Activated naive CD8-positive, alpha-beta T cell treated with anti-CD3 and anti-CD28 coated beads for 36 hours (primary cell): ENCODE measurements at regions not wholly inside any gene's neighbourhood (a gene's known extent, or its start where the extent isn't known, plus 50 kb on each side); places are given as distances from the start of the nearest gene placed in this dataset.

Experiments
- DNase-seq: peaks from one replicate; pipeline ENCODE4 v3.0.0; 2021
- H3K27ac Mint-ChIP-seq: one replicate; pipeline ENCODE4 v1.8.0; 2022; ENCODE audit warnings: mild to moderate bottlenecking, moderate library complexity, mixed read lengths
- H3K27me3 Mint-ChIP-seq: one replicate; pipeline ENCODE4 v1.8.0; 2022; ENCODE audit warnings: mild to moderate bottlenecking, mixed read lengths
- H3K36me3 Mint-ChIP-seq: one replicate; pipeline ENCODE4 v1.8.0; 2021; ENCODE audit warnings: mild to moderate bottlenecking, mixed read lengths
- H3K4me1 Mint-ChIP-seq: one replicate; pipeline ENCODE4 v1.8.0; 2021; ENCODE audit warnings: mixed read lengths
- H3K4me3 Mint-ChIP-seq: one replicate; pipeline ENCODE4 v1.8.0; 2022; ENCODE audit warnings: mild to moderate bottlenecking, moderate library complexity, mixed read lengths
- H3K9me3 Mint-ChIP-seq: one replicate; pipeline ENCODE4 v1.8.0; 2022; ENCODE audit warnings: mixed read lengths

- no peaks in the 10 kb centered on the region for H3K27me3 Mint-ChIP-seq
- H3K9me3 Mint-ChIP-seq = no peaks in the 10 kb centered on the region
- DNase-seq = no peak
- no peak overlapping the region for H3K27ac Mint-ChIP-seq
- no peaks in the 10 kb centered on the region for H3K36me3 Mint-ChIP-seq
- H3K4me1 Mint-ChIP-seq = no peaks in the 10 kb centered on the region
- no peak overlapping the region for H3K4me3 Mint-ChIP-seq
These were observed 1589.1 kb upstream of the ZEB2 start for GRCh38 chr2:146108993-146109392.

GRCh38 chr2:146094185-146094584 is 1574.3 kb upstream of the ZEB2 start:
- Mint-ChIP-seq H3K36me3 (no peaks in the 10 kb centered on the region), H3K27me3 (no peaks in the 10 kb centered on the region), H3K27ac (no peak overlapping the region), H3K9me3 (peaks cover 11% of the 10 kb centered on the region), H3K4me1 (no peaks in the 10 kb centered on the region), H3K4me3 (no peak overlapping the region)
- DNase-seq = no peak

- no peaks in the 10 kb centered on the region for H3K36me3 Mint-ChIP-seq
- no peak overlapping the region for H3K27ac Mint-ChIP-seq
- no peaks in the 10 kb centered on the region for H3K4me1 Mint-ChIP-seq
- H3K4me3 Mint-ChIP-seq = no peak overlapping the region
- peaks cover 2% of the 10 kb centered on the region for H3K9me3 Mint-ChIP-seq
- no peak for DNase-seq
- H3K27me3 Mint-ChIP-seq = no peaks in the 10 kb centered on the region
These were observed 1561.5 kb upstream of the ZEB2 start for GRCh38 chr2:146081459-146081858.

- no peak overlapping the region for H3K4me3 Mint-ChIP-seq
- H3K4me1 Mint-ChIP-seq = no peaks in the 10 kb centered on the region
- H3K27ac Mint-ChIP-seq = no peak overlapping the region
- H3K36me3 Mint-ChIP-seq = no peaks in the 10 kb centered on the region
- H3K9me3 Mint-ChIP-seq = peaks cover 2% of the 10 kb centered on the region
- H3K27me3 Mint-ChIP-seq = no peaks in the 10 kb centered on the region
- no peak for DNase-seq
These were observed 1561.0 kb upstream of the ZEB2 start for GRCh38 chr2:146080925-146081324.

- Mint-ChIP-seq H3K9me3 (peaks cover 6% of the 10 kb centered on the region), H3K4me3 (no peak overlapping the region), H3K27me3 (no peaks in the 10 kb centered on the region), H3K36me3 (no peaks in the 10 kb centered on the region), H3K27ac (no peak overlapping the region), H3K4me1 (no peaks in the 10 kb centered on the region)
- DNase-seq = no peak
These were observed 1559.3 kb upstream of the ZEB2 start for GRCh38 chr2:146079216-146079615.

GRCh38 chr2:146077156-146077555 is 1557.2 kb upstream of the ZEB2 start:
- H3K4me3 Mint-ChIP-seq = no peak overlapping the region
- no peak for DNase-seq
- H3K27me3 Mint-ChIP-seq = no peaks in the 10 kb centered on the region
- no peaks in the 10 kb centered on the region for H3K36me3 Mint-ChIP-seq
- H3K9me3 Mint-ChIP-seq = peaks cover 7% of the 10 kb centered on the region
- H3K27ac Mint-ChIP-seq = no peak overlapping the region
- no peaks in the 10 kb centered on the region for H3K4me1 Mint-ChIP-seq

- Mint-ChIP-seq H3K4me1 (no peaks in the 10 kb centered on the region), H3K27ac (no peak overlapping the region), H3K36me3 (no peaks in the 10 kb centered on the region), H3K9me3 (peaks cover 4% of the 10 kb centered on the region), H3K4me3 (no peak overlapping the region), H3K27me3 (no peaks in the 10 kb centered on the region)
- DNase-seq = no peak
These were observed 1548.1 kb upstream of the ZEB2 start for GRCh38 chr2:146068051-146068450.

- Mint-ChIP-seq H3K36me3 (no peaks in the 10 kb centered on the region), H3K4me1 (no peaks in the 10 kb centered on the region), H3K4me3 (no peak overlapping the region), H3K9me3 (no peaks in the 10 kb centered on the region), H3K27ac (no peak overlapping the region), H3K27me3 (no peaks in the 10 kb centered on the region)
- DNase-seq = no peak
These were observed 1528.2 kb upstream of the ZEB2 start for GRCh38 chr2:146048141-146048540.

GRCh38 chr2:146041274-146041910 is 1521.5 kb upstream of the ZEB2 start:
- DNase-seq = no peak
- no peak overlapping the region for H3K27ac Mint-ChIP-seq
- H3K4me1 Mint-ChIP-seq = no peaks in the 10 kb centered on the region
- H3K36me3 Mint-ChIP-seq = no peaks in the 10 kb centered on the region
- H3K27me3 Mint-ChIP-seq = no peaks in the 10 kb centered on the region
- peaks cover 1% of the 10 kb centered on the region for H3K9me3 Mint-ChIP-seq
- H3K4me3 Mint-ChIP-seq = no peak overlapping the region

GRCh38 chr2:146040051-146040450 is 1520.1 kb upstream of the ZEB2 start:
- H3K9me3 Mint-ChIP-seq = peaks cover 1% of the 10 kb centered on the region
- no peak for DNase-seq
- no peaks in the 10 kb centered on the region for H3K36me3 Mint-ChIP-seq
- no peaks in the 10 kb centered on the region for H3K4me1 Mint-ChIP-seq
- H3K27ac Mint-ChIP-seq = no peak overlapping the region
- H3K27me3 Mint-ChIP-seq = no peaks in the 10 kb centered on the region
- no peak overlapping the region for H3K4me3 Mint-ChIP-seq

GRCh38 chr2:146038014-146038413 is 1518.1 kb upstream of the ZEB2 start:
- H3K9me3 Mint-ChIP-seq = peaks cover 1% of the 10 kb centered on the region
- no peaks in the 10 kb centered on the region for H3K27me3 Mint-ChIP-seq
- H3K4me1 Mint-ChIP-seq = no peaks in the 10 kb centered on the region
- no peak for DNase-seq
- H3K36me3 Mint-ChIP-seq = no peaks in the 10 kb centered on the region
- no peak overlapping the region for H3K4me3 Mint-ChIP-seq
- no peak overlapping the region for H3K27ac Mint-ChIP-seq

- Mint-ChIP-seq H3K4me3 (no peak overlapping the region), H3K27ac (no peak overlapping the region), H3K4me1 (no peaks in the 10 kb centered on the region), H3K36me3 (no peaks in the 10 kb centered on the region), H3K9me3 (peaks cover 2% of the 10 kb centered on the region), H3K27me3 (no peaks in the 10 kb centered on the region)
- no peak for DNase-seq
These were observed 1517.5 kb upstream of the ZEB2 start for GRCh38 chr2:146037334-146037870.

- H3K9me3 Mint-ChIP-seq = peaks cover 8% of the 10 kb centered on the region
- no peak overlapping the region for H3K4me3 Mint-ChIP-seq
- no peak overlapping the region for H3K27ac Mint-ChIP-seq
- no peaks in the 10 kb centered on the region for H3K27me3 Mint-ChIP-seq
- no peaks in the 10 kb centered on the region for H3K4me1 Mint-ChIP-seq
- H3K36me3 Mint-ChIP-seq = no peaks in the 10 kb centered on the region
- no peak for DNase-seq
These were observed 1511.2 kb upstream of the ZEB2 start for GRCh38 chr2:146031158-146031557.

- no peaks in the 10 kb centered on the region for H3K4me1 Mint-ChIP-seq
- H3K27me3 Mint-ChIP-seq = no peaks in the 10 kb centered on the region
- DNase-seq = no peak
- H3K9me3 Mint-ChIP-seq = peaks cover 7% of the 10 kb centered on the region
- H3K4me3 Mint-ChIP-seq = no peak overlapping the region
- no peaks in the 10 kb centered on the region for H3K36me3 Mint-ChIP-seq
- H3K27ac Mint-ChIP-seq = no peak overlapping the region
These were observed 1507.2 kb upstream of the ZEB2 start for GRCh38 chr2:146027156-146027555.

GRCh38 chr2:146025519-146025918 is 1505.6 kb upstream of the ZEB2 start:
- DNase-seq = no peak
- Mint-ChIP-seq H3K27ac (no peak overlapping the region), H3K9me3 (peaks cover 7% of the 10 kb centered on the region), H3K4me1 (no peaks in the 10 kb centered on the region), H3K36me3 (no peaks in the 10 kb centered on the region), H3K4me3 (no peak overlapping the region), H3K27me3 (no peaks in the 10 kb centered on the region)

- Mint-ChIP-seq H3K36me3 (no peaks in the 10 kb centered on the region), H3K9me3 (peaks cover 7% of the 10 kb centered on the region), H3K4me3 (no peak overlapping the region), H3K4me1 (no peaks in the 10 kb centered on the region), H3K27ac (no peak overlapping the region), H3K27me3 (no peaks in the 10 kb centered on the region)
- no peak for DNase-seq
These were observed 1504.4 kb upstream of the ZEB2 start for GRCh38 chr2:146024212-146024743.
